Erythroblast (primary cell): ENCODE measurements at regions not wholly inside any gene's neighbourhood (a gene's known extent, or its start where the extent isn't known, plus 50 kb on each side); places are given as distances from the start of the nearest gene placed in this dataset.
"Not testable (repeated sequence)": the region's sequence is repeated elsewhere in the genome, so short reads cannot be mapped to it uniquely, and the experiment has no call there.

ENCODE experiments used
- DNase-seq, 2 experiments: peaks; one replicate each; lab custom pipeline; 2025; lab: John Stamatoyannopoulos, UW
- GATA1 ChIP-seq: IDR thresholded peaks from 2 replicates; pipeline ENCODE4 v1.6.1; 2011; ENCODE audit warnings: low read depth, mild to moderate bottlenecking, control low read depth, low read length, moderate library complexity
- POLR2A ChIP-seq: IDR thresholded peaks from 2 replicates; pipeline ENCODE4 v1.6.1; 2011; ENCODE audit warnings: mild to moderate bottlenecking, low read length

GRCh38 chr4:91997045-91997444, 306.7 kb upstream of the GRID2 start:
- no peak for DNase-seq
- no peak for TF ChIP-seq GATA1
- TF ChIP-seq POLR2A, result no peak

- DNase-seq, result peak in 1 of 2 experiments; percentile 2
- no peak for TF ChIP-seq GATA1
- no peak for TF ChIP-seq POLR2A
Measured at GRCh38 chr4:92012899-92013867, 290.6 kb upstream of the GRID2 start.

DNA sequence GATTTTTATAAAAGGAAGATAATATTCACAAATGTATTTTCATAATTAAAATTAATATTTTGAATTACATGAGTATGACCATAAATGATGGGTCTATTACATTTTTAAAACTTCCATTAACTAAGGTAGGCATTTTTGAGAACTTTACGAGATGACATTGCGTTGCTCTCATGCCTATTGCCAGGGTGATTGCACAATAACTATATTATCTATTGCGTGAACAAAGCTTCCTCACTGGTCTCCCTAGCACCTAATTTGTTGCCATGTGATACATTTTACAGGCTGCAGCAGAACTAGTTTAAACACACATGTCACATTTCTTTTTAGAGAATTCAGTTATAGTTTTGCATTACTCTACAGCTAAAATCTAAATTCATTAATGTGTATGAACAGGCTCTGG, 289.7 kb upstream of the GRID2 start:
- TF ChIP-seq POLR2A, result no peak
- TF ChIP-seq GATA1, result no peak
- no peak for DNase-seq

DNA sequence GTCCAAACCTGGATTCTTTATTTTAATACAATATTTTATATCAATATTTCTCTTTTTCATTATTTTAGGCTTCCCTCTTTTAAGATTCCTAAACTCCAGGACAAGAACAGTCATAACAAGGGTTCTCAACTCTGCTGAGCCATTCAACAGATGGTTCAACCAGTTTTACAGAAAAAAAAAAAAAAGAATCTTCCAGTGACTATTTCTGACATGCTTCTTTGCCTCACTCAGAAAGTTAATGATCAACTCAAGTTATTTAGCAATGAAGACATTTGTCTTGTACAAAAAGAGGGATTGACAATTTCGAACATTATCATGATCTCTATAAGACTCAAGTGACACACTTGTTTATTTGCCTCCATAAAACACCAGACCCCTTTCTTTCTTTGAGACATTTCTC, 282.6 kb upstream of the GRID2 start:
- TF ChIP-seq POLR2A (no peak), GATA1 (no peak)
- no peak for DNase-seq

GRCh38 chr4:92021788-92022187, 282.0 kb upstream of the GRID2 start:
- TF ChIP-seq POLR2A (no peak), GATA1 (no peak)
- DNase-seq, result no peak

DNA sequence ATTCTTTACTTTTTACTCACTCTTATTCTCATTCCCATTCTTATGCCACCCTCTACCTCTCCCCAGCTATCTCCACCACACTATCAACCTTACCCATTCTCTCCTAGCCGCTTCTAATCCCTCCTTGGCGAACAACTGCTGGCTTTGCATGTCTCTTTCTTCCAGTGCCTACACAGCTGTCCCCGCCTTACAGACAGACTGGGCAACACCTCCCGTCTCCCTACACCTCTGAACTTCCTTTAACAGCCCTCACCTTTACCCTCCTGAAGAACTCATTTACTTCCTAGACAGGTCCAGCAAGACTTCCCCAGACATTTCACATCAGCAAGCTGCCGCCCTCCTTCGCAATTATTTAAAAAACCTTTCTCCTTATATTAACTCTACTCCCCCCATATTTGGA, 274.9 kb upstream of the GRID2 start:
- not testable (repeated sequence) for DNase-seq

DNA sequence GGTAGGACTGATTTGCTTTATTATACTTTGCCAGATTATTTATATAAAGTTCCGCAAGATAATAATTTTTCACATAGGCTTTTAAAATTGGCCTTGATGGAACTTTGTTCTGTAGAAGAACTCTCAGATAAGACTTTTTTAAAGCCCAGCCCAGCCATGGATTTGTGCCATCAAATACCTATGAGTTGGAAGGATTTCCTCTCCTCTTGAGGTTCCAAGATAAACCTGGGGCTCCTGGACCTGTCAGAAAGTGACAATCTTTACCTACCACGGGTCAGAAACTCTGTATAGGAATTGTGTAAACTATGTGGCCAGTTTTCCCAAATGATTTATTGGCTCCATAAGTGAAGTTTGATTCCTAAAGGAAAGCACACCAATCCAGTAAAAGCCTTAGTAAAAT, 271.9 kb upstream of the GRID2 start:
- DNase-seq, result no peak
- TF ChIP-seq GATA1 (no peak), POLR2A (no peak)

GRCh38 chr4:92035666-92036065, 268.1 kb upstream of the GRID2 start:
- no peak for TF ChIP-seq POLR2A
- no peak for TF ChIP-seq GATA1
- no peak for DNase-seq

DNA sequence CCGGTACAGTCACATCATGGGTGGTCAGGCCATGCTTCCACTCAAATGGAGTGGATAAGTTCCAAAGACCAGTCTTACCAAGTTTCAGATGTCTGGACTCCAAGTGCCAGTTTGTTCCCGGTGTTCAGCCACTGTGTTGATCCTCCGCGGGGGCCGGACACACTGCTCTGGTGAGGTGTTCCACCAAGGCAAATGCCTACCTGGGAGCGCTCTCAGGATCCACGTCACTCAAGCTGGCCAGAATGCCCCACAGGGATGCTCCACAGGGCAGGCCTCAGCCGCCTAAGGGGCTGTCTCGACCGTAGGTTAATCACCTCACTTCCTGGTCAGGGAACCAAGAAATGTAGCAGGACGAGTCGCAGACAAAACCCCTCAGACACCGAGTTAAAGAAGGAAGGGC, 258.0 kb upstream of the GRID2 start:
- no peak for DNase-seq
- no peak for TF ChIP-seq GATA1
- TF ChIP-seq POLR2A, result no peak

- DNase-seq, result no peak
- no peak for TF ChIP-seq POLR2A
- no peak for TF ChIP-seq GATA1
Measured at GRCh38 chr4:92047209-92047875, 256.4 kb upstream of the GRID2 start.

GRCh38 chr4:92050875-92051274, 252.9 kb upstream of the GRID2 start:
- TF ChIP-seq GATA1 (no peak), POLR2A (no peak)
- DNase-seq, result no peak

- TF ChIP-seq GATA1 (no peak), POLR2A (no peak)
- DNase-seq, result no peak
Measured at GRCh38 chr4:92059615-92060014, 244.2 kb upstream of the GRID2 start.

GRCh38 chr4:92060333-92060732, 243.4 kb upstream of the GRID2 start:
- DNase-seq, result no peak
- TF ChIP-seq POLR2A, result no peak
- TF ChIP-seq GATA1, result no peak

DNA sequence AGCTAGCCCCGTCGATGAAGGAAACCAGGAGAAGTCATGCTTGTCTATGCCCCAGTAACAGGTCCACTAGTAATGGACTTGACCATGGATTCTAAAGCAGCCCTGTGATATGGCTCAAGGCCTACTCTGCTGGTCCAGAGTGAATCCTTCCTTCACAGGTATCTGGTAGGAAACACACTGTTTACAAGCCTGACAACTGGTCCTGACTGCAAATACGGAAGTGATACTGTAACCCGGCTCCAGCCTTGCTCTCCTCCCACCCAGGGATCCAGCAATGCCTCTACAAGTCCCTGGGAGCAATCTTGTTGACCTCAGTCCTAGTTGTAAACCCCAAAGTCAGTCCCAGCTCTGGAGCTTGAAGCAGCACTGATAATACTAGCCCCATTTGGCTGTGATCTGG, 239.2 kb upstream of the GRID2 start:
- no peak for DNase-seq
- no peak for TF ChIP-seq GATA1
- no peak for TF ChIP-seq POLR2A

DNA sequence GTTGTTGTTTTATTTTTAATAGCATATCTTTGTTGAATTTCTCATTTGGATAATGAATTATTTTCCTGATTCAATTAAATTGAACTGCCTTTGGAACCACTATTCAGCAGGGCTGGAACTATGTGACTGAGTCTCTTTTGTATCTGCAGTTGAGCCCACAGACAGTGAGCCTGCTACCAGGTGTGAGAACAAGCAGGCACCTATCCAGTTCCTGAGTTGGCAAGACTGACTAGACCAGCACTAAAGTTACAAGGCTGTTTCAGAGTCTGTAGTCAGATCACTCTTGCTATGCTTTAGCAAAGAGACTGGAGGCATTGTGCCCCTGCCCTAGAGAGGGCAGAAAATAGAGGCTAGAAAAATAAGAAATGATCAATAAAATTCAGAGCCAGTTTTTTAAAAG, 237.3 kb upstream of the GRID2 start:
- TF ChIP-seq POLR2A (no peak), GATA1 (no peak)
- no peak for DNase-seq
